ENCODE measurements at regions not wholly inside any gene's neighbourhood (a gene's known extent, or its start where the extent isn't known, plus 50 kb on each side); places are given as distances from the start of the nearest gene placed in this dataset.
A peak's percentile ranks its signal among the peaks of the same experiment; 100 is the strongest.

GRCh38 chr6:30007132-30007764 is 53.8 kb upstream of the POLR1H start:
- Mint-ChIP-seq H3K4me1 (ENCODE audit: unreplicated experiment) (peaks cover 8% of the 10 kb centered on the region), H3K4me3 (ENCODE audit: unreplicated experiment) (peak overlapping the region; percentile 60), H3K27ac (ENCODE audit: unreplicated experiment) (no peak overlapping the region), H3K36me3 (ENCODE audit: low read depth, unreplicated experiment) (peaks cover 4% of the 10 kb centered on the region), H3K27me3 (ENCODE audit: unreplicated experiment) (peaks cover 9% of the 10 kb centered on the region), H3K9me3 (ENCODE audit: unreplicated experiment) (no peaks in the 10 kb centered on the region)
- peak; percentile 13 for DNase-seq (ENCODE audit: low spot score)
- no peak for TF ChIP-seq CTCF (IDR thresholded peaks at IDR 0.05; ENCODE audit: unreplicated experiment)

- peaks cover 4% of the 10 kb centered on the region for H3K36me3 Mint-ChIP-seq (ENCODE audit: low read depth, unreplicated experiment)
- DNase-seq (ENCODE audit: low spot score), result no peak
- no peaks in the 10 kb centered on the region for H3K9me3 Mint-ChIP-seq (ENCODE audit: unreplicated experiment)
- H3K4me3 Mint-ChIP-seq (ENCODE audit: unreplicated experiment), result no peak overlapping the region
- no peak for TF ChIP-seq CTCF (IDR thresholded peaks at IDR 0.05; ENCODE audit: unreplicated experiment)
- H3K27me3 Mint-ChIP-seq (ENCODE audit: unreplicated experiment), result peaks cover 9% of the 10 kb centered on the region
- H3K4me1 Mint-ChIP-seq (ENCODE audit: unreplicated experiment), result peaks cover 8% of the 10 kb centered on the region
- H3K27ac Mint-ChIP-seq (ENCODE audit: unreplicated experiment), result no peak overlapping the region
Observed at GRCh38 chr6:30009113-30009512, 52.0 kb upstream of the POLR1H start.
